NB4 (cell line): ENCODE measurements at regions not wholly inside any gene's neighbourhood (a gene's known extent, or its start where the extent isn't known, plus 50 kb on each side); places are given as distances from the start of the nearest gene placed in this dataset.
"Not testable (repeated sequence)": the region's sequence is repeated elsewhere in the genome, so short reads cannot be mapped to it uniquely, and the experiment has no call there.

Experiments
- DNase-seq: peaks from one replicate; pipeline ENCODE4 v3.0.0; 2010; ENCODE audit warnings: low read depth
- H3K4me3 ChIP-seq: one replicate; pipeline ENCODE4 v1.5.1; 2011; ENCODE audit warnings: mild to moderate bottlenecking, low read depth, low read length, moderate library complexity
- MYC ChIP-seq: IDR thresholded peaks from 2 replicates; pipeline ENCODE4 v1.6.1; 2011; ENCODE audit warnings: low read depth, low read length
- POLR2A ChIP-seq: IDR thresholded peaks from 2 replicates; pipeline ENCODE4 v1.6.1; 2011; ENCODE audit warnings: mild to moderate bottlenecking; ENCODE audit not compliant: insufficient read length; ENCODE audit errors: extremely low read depth
- TF ChIP-seq, protein P1 (sequence below): IDR thresholded peaks from 2 replicates; pipeline ENCODE4 v1.6.1; 2011; ENCODE audit warnings: low read depth, low read length
- TF ChIP-seq, protein P2 (sequence below): IDR thresholded peaks from one replicate; pipeline ENCODE4 v1.5.1; 2012; ENCODE audit warnings: low read depth, low read length

GRCh38 chr16:58884141-58884540, 150.0 kb upstream of the GOT2 start:
- no peak overlapping the region for H3K4me3 ChIP-seq
- TF ChIP-seq, protein P1, sequence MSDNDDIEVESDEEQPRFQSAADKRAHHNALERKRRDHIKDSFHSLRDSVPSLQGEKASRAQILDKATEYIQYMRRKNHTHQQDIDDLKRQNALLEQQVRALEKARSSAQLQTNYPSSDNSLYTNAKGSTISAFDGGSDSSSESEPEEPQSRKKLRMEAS: no peak
- TF ChIP-seq POLR2A: no peak
- TF ChIP-seq MYC: no peak
- TF ChIP-seq, protein P2, sequence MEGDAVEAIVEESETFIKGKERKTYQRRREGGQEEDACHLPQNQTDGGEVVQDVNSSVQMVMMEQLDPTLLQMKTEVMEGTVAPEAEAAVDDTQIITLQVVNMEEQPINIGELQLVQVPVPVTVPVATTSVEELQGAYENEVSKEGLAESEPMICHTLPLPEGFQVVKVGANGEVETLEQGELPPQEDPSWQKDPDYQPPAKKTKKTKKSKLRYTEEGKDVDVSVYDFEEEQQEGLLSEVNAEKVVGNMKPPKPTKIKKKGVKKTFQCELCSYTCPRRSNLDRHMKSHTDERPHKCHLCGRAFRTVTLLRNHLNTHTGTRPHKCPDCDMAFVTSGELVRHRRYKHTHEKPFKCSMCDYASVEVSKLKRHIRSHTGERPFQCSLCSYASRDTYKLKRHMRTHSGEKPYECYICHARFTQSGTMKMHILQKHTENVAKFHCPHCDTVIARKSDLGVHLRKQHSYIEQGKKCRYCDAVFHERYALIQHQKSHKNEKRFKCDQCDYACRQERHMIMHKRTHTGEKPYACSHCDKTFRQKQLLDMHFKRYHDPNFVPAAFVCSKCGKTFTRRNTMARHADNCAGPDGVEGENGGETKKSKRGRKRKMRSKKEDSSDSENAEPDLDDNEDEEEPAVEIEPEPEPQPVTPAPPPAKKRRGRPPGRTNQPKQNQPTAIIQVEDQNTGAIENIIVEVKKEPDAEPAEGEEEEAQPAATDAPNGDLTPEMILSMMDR: no peak
- no peak for DNase-seq

GRCh38 chr16:58883131-58883530, 149.0 kb upstream of the GOT2 start:
- H3K4me3 ChIP-seq: no peak overlapping the region
- peak; percentile 53 for DNase-seq
- TF ChIP-seq, protein P1: no peak
- TF ChIP-seq, protein P2: no peak

- DNase-seq: peak; percentile 92
- TF ChIP-seq POLR2A (no peak), MYC (peak; percentile 55)
- TF ChIP-seq, protein P1: peak; percentile 28; the same call in 1 of the 2 replicates
- no peak overlapping the region for H3K4me3 ChIP-seq
These were observed 148.2 kb upstream of the GOT2 start for GRCh38 chr16:58882292-58882691.

- DNase-seq, H3K4me3 ChIP-seq: not testable (repeated sequence)
These were observed 144.5 kb upstream of the GOT2 start for GRCh38 chr16:58878641-58879040.

- no peak for DNase-seq
- no peak overlapping the region for H3K4me3 ChIP-seq
- TF ChIP-seq, protein P2: no peak
- TF ChIP-seq, protein P1: no peak
- TF ChIP-seq MYC: no peak
- TF ChIP-seq POLR2A: no peak
These were observed 132.8 kb upstream of the GOT2 start for GRCh38 chr16:58866935-58867334.

GRCh38 chr16:58863761-58864160, 129.6 kb upstream of the GOT2 start:
- no peak overlapping the region for H3K4me3 ChIP-seq
- TF ChIP-seq POLR2A: no peak
- TF ChIP-seq, protein P2: no peak
- TF ChIP-seq, protein P1: no peak
- TF ChIP-seq MYC: no peak

GRCh38 chr16:58863042-58863441, 128.9 kb upstream of the GOT2 start:
- DNase-seq: no peak
- TF ChIP-seq POLR2A (no peak), MYC (no peak)
- TF ChIP-seq, protein P1: no peak
- TF ChIP-seq, protein P2: no peak
- no peak overlapping the region for H3K4me3 ChIP-seq

More at GRCh38 chr16:58863761-58864160, 129.6 kb upstream of the GOT2 start:
- no peak for DNase-seq
